GM21529 (cell line): ENCODE measurements at regions not wholly inside any gene's neighbourhood (a gene's known extent, or its start where the extent isn't known, plus 50 kb on each side); places are given as distances from the start of the nearest gene placed in this dataset.
"Not testable (repeated sequence)": the region's sequence is repeated elsewhere in the genome, so short reads cannot be mapped to it uniquely, and the experiment has no call there.

Source experiments
- ATAC-seq: cut with Tn5 transposase; IDR thresholded peaks from one replicate; pipeline ENCODE4 v1.9.1; 2021; ENCODE audit not compliant: unreplicated experiment

GRCh38 chr1:232422098-232422497, 207.8 kb downstream of the SIPA1L2 start:
- no peak for ATAC-seq

- no peak for ATAC-seq
Observed at GRCh38 chr1:232421143-232421796, 208.7 kb downstream of the SIPA1L2 start.

GRCh38 chr1:232417636-232418248, 212.2 kb downstream of the SIPA1L2 start:
- ATAC-seq = no peak

GRCh38 chr1:232416026-232416568, 213.8 kb downstream of the SIPA1L2 start:
- ATAC-seq = no peak

- ATAC-seq = not testable (repeated sequence)
Observed at GRCh38 chr1:232415481-232415880, 214.5 kb downstream of the SIPA1L2 start.

- ATAC-seq = no peak
Observed at GRCh38 chr1:232414100-232414499, 215.8 kb downstream of the SIPA1L2 start.

GRCh38 chr1:232413674-232414073, 216.3 kb downstream of the SIPA1L2 start:
- ATAC-seq = no peak

GRCh38 chr1:232409584-232409983, 220.3 kb downstream of the SIPA1L2 start:
- ATAC-seq = no peak

- no peak for ATAC-seq
Observed at GRCh38 chr1:232407120-232407519, 222.8 kb downstream of the SIPA1L2 start.

GRCh38 chr1:232405781-232406180, 224.2 kb downstream of the SIPA1L2 start:
- no peak for ATAC-seq

- ATAC-seq = no peak
Observed at GRCh38 chr1:232404981-232405731, 224.8 kb downstream of the SIPA1L2 start.

- ATAC-seq = no peak
Observed at GRCh38 chr1:232404227-232404626, 225.7 kb downstream of the SIPA1L2 start.

- ATAC-seq = no peak
Observed at GRCh38 chr1:232403017-232403714, 226.8 kb downstream of the SIPA1L2 start.

GRCh38 chr1:232398823-232399222, 231.1 kb downstream of the SIPA1L2 start:
- ATAC-seq = no peak

GRCh38 chr1:232393444-232394146, 236.3 kb downstream of the SIPA1L2 start:
- no peak for ATAC-seq

- no peak for ATAC-seq
Observed at GRCh38 chr1:232393010-232393409, 236.9 kb downstream of the SIPA1L2 start.

GRCh38 chr1:232390590-232390989, 239.3 kb downstream of the SIPA1L2 start:
- no peak for ATAC-seq

GRCh38 chr1:232389744-232390143, 240.2 kb downstream of the SIPA1L2 start:
- ATAC-seq = no peak

GRCh38 chr1:232388363-232388762, 241.6 kb downstream of the SIPA1L2 start:
- ATAC-seq = no peak

GRCh38 chr1:232386721-232387510, 243.0 kb downstream of the SIPA1L2 start:
- no peak for ATAC-seq
